GM10266 (cell line): ENCODE measurements at regions not wholly inside any gene's neighbourhood (a gene's known extent, or its start where the extent isn't known, plus 50 kb on each side); places are given as distances from the start of the nearest gene placed in this dataset.

Source experiments
- DNase-seq: peaks from one replicate; pipeline ENCODE4 v3.0.0; 2012; ENCODE audit errors: extremely low spot score
- CTCF ChIP-seq: IDR thresholded peaks from 2 replicates; pipeline ENCODE4 v1.5.1; 2012; ENCODE audit warnings: mild to moderate bottlenecking, low read depth; ENCODE audit not compliant: control insufficient read depth, insufficient read depth; ENCODE audit errors: missing control alignments

- TF ChIP-seq CTCF = peak; percentile 27
These were observed 50.0 kb downstream of the SPRING1 start for GRCh38 chr12:116687888-116688287.

GRCh38 chr12:116684891-116685290 lies 53.0 kb downstream of the SPRING1 start:
- TF ChIP-seq CTCF = no peak
- DNase-seq = no peak

More at GRCh38 chr12:116687888-116688287, 50.0 kb downstream of the SPRING1 start:
- DNase-seq = no peak

GRCh38 chr12:116677202-116677661 lies 60.6 kb downstream of the SPRING1 start:
- no peak for TF ChIP-seq CTCF
- DNase-seq = peak; percentile 50

- no peak for DNase-seq
- TF ChIP-seq CTCF = no peak
These were observed 62.3 kb downstream of the SPRING1 start for GRCh38 chr12:116675339-116676107.

GRCh38 chr12:116674643-116675183 lies 63.2 kb downstream of the SPRING1 start:
- TF ChIP-seq CTCF = no peak
- DNase-seq = no peak

GRCh38 chr12:116673681-116674111 lies 64.2 kb downstream of the SPRING1 start:
- no peak for DNase-seq
- TF ChIP-seq CTCF = peak; percentile 37

GRCh38 chr12:116672842-116673516 lies 64.9 kb downstream of the SPRING1 start:
- DNase-seq = no peak
- TF ChIP-seq CTCF = no peak
